Stomach (tissue), 4 donors: ENCODE measurements at regions not wholly inside any gene's neighbourhood (a gene's known extent, or its start where the extent isn't known, plus 50 kb on each side); places are given as distances from the start of the nearest gene placed in this dataset.

Experiments
- CTCF ChIP-seq, 7 experiments: fragments of 450-650 bp in 4 of 7; fragments of 200-600 bp in 3 of 7; sonication (generic) in 3 of 7; IDR thresholded peaks; one replicate each; pipeline ENCODE4 v1.5.1; 2016 to 2019; ENCODE audit warnings: antibody characterized with exemption in 7 of 7, control low read depth in 2 of 7, mild to moderate bottlenecking in 1 of 7
- EP300 ChIP-seq: sonication (generic); formaldehyde crosslinking; IDR thresholded peaks from one replicate; pipeline ENCODE4 v1.6.1; 2017; ENCODE audit warnings: antibody characterized with exemption
- POLR2A ChIP-seq, 4 donors: fragments of 450-650 bp; IDR thresholded peaks; one replicate each; pipeline ENCODE4 v1.6.1; 2016; ENCODE audit warnings: antibody characterized with exemption in 4 of 4, control low read depth in 2 of 4, mild to moderate bottlenecking in 1 of 4, moderate library complexity in 1 of 4
- POLR2AphosphoS5 ChIP-seq, 3 donors: sonication (generic); formaldehyde crosslinking; IDR thresholded peaks; one replicate each; pipeline ENCODE4 v1.6.1; 2016; ENCODE audit warnings: antibody characterized with exemption in 3 of 3

DNA sequence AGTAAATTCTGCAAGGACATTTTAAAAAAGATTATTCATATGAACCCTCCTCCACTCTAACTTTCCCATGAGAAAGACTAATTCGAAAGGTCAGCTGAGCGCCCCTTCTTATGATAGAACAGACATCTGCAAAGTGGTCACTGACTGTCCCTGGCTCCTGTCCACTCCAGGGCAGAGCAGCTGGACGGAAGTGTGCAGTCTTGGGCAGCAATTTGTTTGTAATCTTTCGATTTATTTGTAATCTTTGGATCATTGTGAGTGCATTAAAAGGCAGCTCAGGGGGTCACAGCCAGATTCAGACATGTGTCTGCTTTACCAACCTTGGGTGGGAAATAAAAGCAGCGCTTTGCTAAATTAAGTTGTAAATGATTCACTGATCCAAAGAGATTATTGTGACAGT, 158.8 kb upstream of the ADARB2 start:
- no peak for TF ChIP-seq POLR2AphosphoS5 (IDR thresholded peaks at IDR 0.05)
- no peak for TF ChIP-seq POLR2A (IDR thresholded peaks at IDR 0.05)
- TF ChIP-seq CTCF (IDR thresholded peaks at IDR 0.05), result no peak
- no peak for TF ChIP-seq EP300
